Neural progenitor cell (in vitro differentiated cells): ENCODE measurements at regions not wholly inside any gene's neighbourhood (a gene's known extent, or its start where the extent isn't known, plus 50 kb on each side); places are given as distances from the start of the nearest gene placed in this dataset.

Experiments
- DNase-seq: peaks from one replicate; pipeline ENCODE4 v3.0.0-alpha.2; 2016; ENCODE audit warnings: low spot score
- H2AFZ ChIP-seq: fragments of 200-600 bp; sonication (generic); replicated peaks from 2 replicates; pipeline ENCODE4 v1.6.1; 2016; ENCODE audit warnings: antibody characterized with exemption
- H3F3A ChIP-seq: fragments of 200-600 bp; sonication (generic); 2 replicates; pipeline ENCODE4 v1.6.1; 2016; ENCODE audit warnings: antibody characterized with exemption, low read depth
- H3K27ac ChIP-seq: fragments of 200-600 bp; sonication (generic); 2 replicates; pipeline ENCODE4 v1.5.1; 2016; ENCODE audit warnings: mild to moderate bottlenecking
- H3K27me3 ChIP-seq: fragments of 200-600 bp; sonication (generic); 2 replicates; pipeline ENCODE4 v1.6.1; 2016; ENCODE audit warnings: mild to moderate bottlenecking, moderate library complexity
- H3K36me3 ChIP-seq: fragments of 200-600 bp; sonication (generic); 2 replicates; pipeline ENCODE4 v1.5.1; 2016
- H3K4me1 ChIP-seq: fragments of 200-600 bp; sonication (generic); 2 replicates; pipeline ENCODE4 v1.6.1; 2016; ENCODE audit warnings: mixed run types
- H3K4me2 ChIP-seq: fragments of 200-600 bp; sonication (generic); 2 replicates; pipeline ENCODE4 v1.6.1; 2016
- H3K4me3 ChIP-seq: fragments of 200-600 bp; sonication (generic); 2 replicates; pipeline ENCODE4 v1.5.1; 2016
- H3K79me2 ChIP-seq: fragments of 200-600 bp; sonication (generic); 2 replicates; pipeline ENCODE4 v1.6.1; 2016; ENCODE audit warnings: low read depth
- H3K9ac ChIP-seq: fragments of 200-600 bp; sonication (generic); 2 replicates; pipeline ENCODE4 v1.6.1; 2016
- H3K9me3 ChIP-seq: fragments of 200-600 bp; sonication (generic); 2 replicates; pipeline ENCODE4 v1.5.1; 2016; ENCODE audit warnings: low read depth
- H4K20me1 ChIP-seq: fragments of 200-600 bp; sonication (generic); 2 replicates; pipeline ENCODE4 v1.6.1; 2016; ENCODE audit warnings: low read depth
- H3K27ac Mint-ChIP-seq: 3 replicates; pipeline ENCODE4 v1.8.0; 2021; ENCODE audit warnings: mixed read lengths
- H3K27me3 Mint-ChIP-seq: 2 replicates; pipeline ENCODE4 v1.8.0; 2022; ENCODE audit warnings: low read depth, mild to moderate bottlenecking, inconsistent platforms, moderate library complexity, mixed read lengths; ENCODE audit not compliant: insufficient read depth
- H3K36me3 Mint-ChIP-seq: 3 replicates; pipeline ENCODE4 v1.8.0; 2021; ENCODE audit warnings: mixed read lengths
- H3K4me1 Mint-ChIP-seq: 3 replicates; pipeline ENCODE4 v1.8.0; 2021; ENCODE audit warnings: mixed read lengths
- H3K4me3 Mint-ChIP-seq: 3 replicates; pipeline ENCODE4 v1.8.0; 2021; ENCODE audit warnings: mild to moderate bottlenecking, moderate library complexity, mixed read lengths
- H3K9me3 Mint-ChIP-seq: 3 replicates; pipeline ENCODE4 v1.8.0; 2020; ENCODE audit warnings: mixed read lengths
- EZH2 ChIP-seq: fragments of 200-600 bp; sonication (generic); IDR thresholded peaks from 2 replicates; pipeline ENCODE4 v1.6.1; 2017; ENCODE audit warnings: antibody characterized with exemption, mild to moderate bottlenecking, moderate library complexity
- EZH2phosphoT487 ChIP-seq: fragments of 200-600 bp; sonication (generic); IDR thresholded peaks from 2 replicates; pipeline ENCODE4 v1.6.1; 2017; ENCODE audit warnings: antibody characterized with exemption
- TF ChIP-seq, protein P1 (sequence below): fragments of 200-600 bp; sonication (generic); IDR thresholded peaks from 2 replicates; pipeline ENCODE4 v1.5.1; 2017; ENCODE audit warnings: antibody characterized with exemption, mild to moderate bottlenecking

- Histone ChIP-seq H3K79me2 (no peaks in the 10 kb centered on the region), H3K9ac (no peak overlapping the region), H3K27ac (no peak overlapping the region), H3K4me3 (no peak overlapping the region), H2AFZ (no peak overlapping the region), H3K4me1 (peaks cover 15% of the 10 kb centered on the region), H3K36me3 (no peaks in the 10 kb centered on the region), H3K27me3 (no peaks in the 10 kb centered on the region), H3F3A (peaks cover under 1% of the 10 kb centered on the region), H3K9me3 (no peaks in the 10 kb centered on the region), H4K20me1 (no peaks in the 10 kb centered on the region), H3K4me2 (no peak overlapping the region)
- H3K27me3 Mint-ChIP-seq, result peaks cover 8% of the 10 kb centered on the region
- H3K27ac Mint-ChIP-seq, result peak overlapping the region; percentile 97
- no peak for DNase-seq
- H3K4me1 Mint-ChIP-seq, result peaks cover 54% of the 10 kb centered on the region
- TF ChIP-seq EZH2phosphoT487 (no peak), EZH2 (no peak)
- TF ChIP-seq, protein P1, sequence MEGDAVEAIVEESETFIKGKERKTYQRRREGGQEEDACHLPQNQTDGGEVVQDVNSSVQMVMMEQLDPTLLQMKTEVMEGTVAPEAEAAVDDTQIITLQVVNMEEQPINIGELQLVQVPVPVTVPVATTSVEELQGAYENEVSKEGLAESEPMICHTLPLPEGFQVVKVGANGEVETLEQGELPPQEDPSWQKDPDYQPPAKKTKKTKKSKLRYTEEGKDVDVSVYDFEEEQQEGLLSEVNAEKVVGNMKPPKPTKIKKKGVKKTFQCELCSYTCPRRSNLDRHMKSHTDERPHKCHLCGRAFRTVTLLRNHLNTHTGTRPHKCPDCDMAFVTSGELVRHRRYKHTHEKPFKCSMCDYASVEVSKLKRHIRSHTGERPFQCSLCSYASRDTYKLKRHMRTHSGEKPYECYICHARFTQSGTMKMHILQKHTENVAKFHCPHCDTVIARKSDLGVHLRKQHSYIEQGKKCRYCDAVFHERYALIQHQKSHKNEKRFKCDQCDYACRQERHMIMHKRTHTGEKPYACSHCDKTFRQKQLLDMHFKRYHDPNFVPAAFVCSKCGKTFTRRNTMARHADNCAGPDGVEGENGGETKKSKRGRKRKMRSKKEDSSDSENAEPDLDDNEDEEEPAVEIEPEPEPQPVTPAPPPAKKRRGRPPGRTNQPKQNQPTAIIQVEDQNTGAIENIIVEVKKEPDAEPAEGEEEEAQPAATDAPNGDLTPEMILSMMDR, result no peak
- H3K9me3 Mint-ChIP-seq, result no peaks in the 10 kb centered on the region
- peak overlapping the region; percentile 69 for H3K4me3 Mint-ChIP-seq
- no peaks in the 10 kb centered on the region for H3K36me3 Mint-ChIP-seq
Measured at GRCh38 chr9:89655990-89656657, 51.3 kb downstream of the GADD45G start.

GRCh38 chr9:89657295-89657694 lies 52.5 kb downstream of the GADD45G start:
- Histone ChIP-seq H3K4me3 (no peak overlapping the region), H3K36me3 (no peaks in the 10 kb centered on the region), H3K9me3 (no peaks in the 10 kb centered on the region), H3K4me2 (no peak overlapping the region), H3K9ac (no peak overlapping the region), H3F3A (peaks cover 9% of the 10 kb centered on the region), H3K27me3 (no peaks in the 10 kb centered on the region), H3K79me2 (no peaks in the 10 kb centered on the region), H2AFZ (no peak overlapping the region), H3K27ac (no peak overlapping the region), H3K4me1 (peaks cover 25% of the 10 kb centered on the region), H4K20me1 (no peaks in the 10 kb centered on the region)
- no peak for DNase-seq
- TF ChIP-seq EZH2phosphoT487, result no peak
- no peaks in the 10 kb centered on the region for H3K9me3 Mint-ChIP-seq
- H3K36me3 Mint-ChIP-seq, result no peaks in the 10 kb centered on the region
- peak overlapping the region; percentile 19 for H3K27ac Mint-ChIP-seq
- no peak overlapping the region for H3K4me3 Mint-ChIP-seq
- peaks cover 9% of the 10 kb centered on the region for H3K27me3 Mint-ChIP-seq
- peaks cover 61% of the 10 kb centered on the region for H3K4me1 Mint-ChIP-seq

GRCh38 chr9:89657765-89658164 lies 53.0 kb downstream of the GADD45G start:
- Histone ChIP-seq H3K9ac (no peak overlapping the region), H3K4me3 (no peak overlapping the region), H3K79me2 (no peaks in the 10 kb centered on the region), H3F3A (peaks cover 9% of the 10 kb centered on the region), H3K27me3 (no peaks in the 10 kb centered on the region), H3K4me2 (no peak overlapping the region), H3K9me3 (no peaks in the 10 kb centered on the region), H3K4me1 (peaks cover 30% of the 10 kb centered on the region), H3K36me3 (no peaks in the 10 kb centered on the region), H2AFZ (no peak overlapping the region), H3K27ac (no peak overlapping the region), H4K20me1 (no peaks in the 10 kb centered on the region)
- no peak for DNase-seq
- peaks cover 66% of the 10 kb centered on the region for H3K4me1 Mint-ChIP-seq
- no peak overlapping the region for H3K4me3 Mint-ChIP-seq
- H3K9me3 Mint-ChIP-seq, result no peaks in the 10 kb centered on the region
- H3K36me3 Mint-ChIP-seq, result no peaks in the 10 kb centered on the region
- TF ChIP-seq, protein P1, result no peak
- TF ChIP-seq EZH2phosphoT487, result no peak
- no peak for TF ChIP-seq EZH2
- peak overlapping the region; percentile 76 for H3K27ac Mint-ChIP-seq
- peaks cover 12% of the 10 kb centered on the region for H3K27me3 Mint-ChIP-seq

DNA sequence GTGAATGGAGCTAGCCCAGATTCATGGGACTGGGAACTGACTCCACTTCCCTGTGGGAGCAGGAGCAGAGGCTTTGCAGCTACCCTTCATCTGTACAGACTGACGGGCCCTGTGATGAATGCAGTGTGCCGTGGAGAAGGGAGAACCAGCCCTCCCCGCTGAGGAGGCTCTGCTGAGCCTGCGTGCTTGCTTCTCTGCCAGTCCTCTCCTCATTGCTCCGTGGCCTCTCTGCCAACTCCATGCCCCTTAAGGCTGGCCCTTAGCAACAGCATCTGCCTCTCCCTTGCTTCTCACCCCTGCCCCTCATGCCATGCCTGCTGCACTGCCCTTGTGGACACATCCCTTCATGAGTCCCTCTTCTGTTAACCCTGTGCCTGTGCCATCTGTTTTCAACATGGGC lies 53.6 kb downstream of the GADD45G start:
- Mint-ChIP-seq H3K9me3 (no peaks in the 10 kb centered on the region), H3K4me1 (peaks cover 72% of the 10 kb centered on the region), H3K36me3 (no peaks in the 10 kb centered on the region), H3K4me3 (no peak overlapping the region), H3K27me3 (peaks cover 12% of the 10 kb centered on the region), H3K27ac (peak overlapping the region; percentile 59)
- Histone ChIP-seq H2AFZ (no peak overlapping the region), H3K27me3 (no peaks in the 10 kb centered on the region), H3K27ac (no peak overlapping the region), H3K4me1 (peaks cover 32% of the 10 kb centered on the region), H3K79me2 (no peaks in the 10 kb centered on the region), H3K36me3 (no peaks in the 10 kb centered on the region), H3K9ac (no peak overlapping the region), H4K20me1 (no peaks in the 10 kb centered on the region), H3K4me2 (no peak overlapping the region), H3K9me3 (no peaks in the 10 kb centered on the region), H3F3A (peaks cover 9% of the 10 kb centered on the region), H3K4me3 (no peak overlapping the region)
- TF ChIP-seq EZH2 (no peak), EZH2phosphoT487 (no peak)
- TF ChIP-seq, protein P1, result no peak
- no peak for DNase-seq
